Fibroblast of lung (primary cell): ENCODE measurements at regions not wholly inside any gene's neighbourhood (a gene's known extent, or its start where the extent isn't known, plus 50 kb on each side); places are given as distances from the start of the nearest gene placed in this dataset.

ENCODE experiments used
- CTCF ChIP-seq, 2 donors: IDR thresholded peaks in 1 of 2; conservative IDR thresholded peaks in 1 of 2; 1 replicate in 1 of 2; 2 replicates in 1 of 2; pipeline ENCODE4 v1.5.1; 2011 to 2012; ENCODE audit warnings: low read length in 2 of 2, control low read depth in 1 of 2, inconsistent platforms in 1 of 2, low read depth in 1 of 2, mild to moderate bottlenecking in 1 of 2
- EZH2 ChIP-seq: IDR thresholded peaks from 2 replicates; pipeline ENCODE4 v1.5.1; 2012; ENCODE audit warnings: low read length, control low read depth, mild to moderate bottlenecking; ENCODE audit errors: missing control alignments

GRCh38 chr6:156199182-156199581 is 578.0 kb upstream of the ARID1B start:
- TF ChIP-seq EZH2 (no peak), CTCF (conservative IDR thresholded peaks at IDR 0.05 in 1 of 2, IDR thresholded peaks at IDR 0.05 in 1 of 2; ENCODE audit: low read depth in 1 of 2, low read length in 2 of 2) (no peak)
